Endothelial cell of umbilical vein (primary cell): ENCODE measurements at regions not wholly inside any gene's neighbourhood (a gene's known extent, or its start where the extent isn't known, plus 50 kb on each side); places are given as distances from the start of the nearest gene placed in this dataset.

Experiments used
- BruUV-seq: library from RNA; stranded (reverse); fragments of 400-500 nt; replicated peaks from 2 replicates; lab custom pipeline; 2021; lab: Mats Ljungman, UMichigan
- CTCF ChIA-PET: fragments of 300-600, 350-600 bp; sonication (Branson Sonifier 250); formaldehyde crosslinking; loops from one replicate; lab custom pipeline; 2021; ENCODE audit warnings: antibody characterized with exemption, inconsistent platforms; lab: Charles Lee
- POLR2A ChIA-PET: fragments of 300-600, 350-600 bp; sonication (Branson Sonifier 250); formaldehyde crosslinking; loops from one replicate; lab custom pipeline; 2021; ENCODE audit warnings: antibody characterized with exemption, inconsistent platforms; lab: Charles Lee
- DNase-seq: peaks from one replicate; pipeline ENCODE4 v3.0.0-alpha.2; 2011; ENCODE audit warnings: low read depth, low spot score
- FAIRE-seq: peaks from 2 replicates; lab custom pipeline; 2011; peaks lifted over from hg19 to GRCh38; lab: Jason Lieb, UNC
- H2AFZ ChIP-seq: 2 replicates; pipeline ENCODE4 v1.6.0; 2012; ENCODE audit warnings: low read depth, low read length, control low read depth, inconsistent platforms
- H3K27ac ChIP-seq: 2 replicates; pipeline ENCODE4 v1.5.1; 2011; ENCODE audit warnings: low read depth, mild to moderate bottlenecking, control low read depth, low read length, moderate library complexity; ENCODE audit not compliant: insufficient read depth
- H3K27me3 ChIP-seq, 2 experiments: 2 replicates each; pipeline versions ENCODE4 v1.6.0 to v1.6.1; 2011; ENCODE audit warnings: low read length in 2 of 2, mixed read lengths in 1 of 2; ENCODE audit not compliant: control insufficient read depth in 2 of 2, insufficient read depth in 2 of 2
- H3K36me3 ChIP-seq, 2 experiments: 2 replicates in 1 of 2; 3 replicates in 1 of 2; pipeline ENCODE4 v1.5.1; 2011; ENCODE audit warnings: low read length in 2 of 2, mild to moderate bottlenecking in 1 of 2, moderate library complexity in 1 of 2; ENCODE audit not compliant: control insufficient read depth in 2 of 2, insufficient read depth in 2 of 2; ENCODE audit errors: extremely low read depth in 1 of 2
- H3K4me1 ChIP-seq: 3 replicates; pipeline ENCODE4 v1.5.1; 2011; ENCODE audit warnings: mild to moderate bottlenecking, low read length; ENCODE audit not compliant: control insufficient read depth, insufficient read depth; ENCODE audit errors: extremely low read depth
- H3K4me2 ChIP-seq: 2 replicates; pipeline ENCODE4 v1.6.1; 2011; ENCODE audit warnings: low read length, control low read depth, mixed read lengths; ENCODE audit not compliant: insufficient read depth
- H3K4me3 ChIP-seq, 3 experiments: fragments of 200-600 bp in 1 of 3; sonication (generic), shearing (Covaris generic) in 1 of 3; replicated peaks in 1 of 3; 2 replicates each; pipeline ENCODE4 v1.5.1; 2011 to 2016; ENCODE audit warnings: control low read depth in 3 of 3, low read length in 3 of 3, mild to moderate bottlenecking in 2 of 3, inconsistent platforms in 1 of 3, low read depth in 1 of 3, moderate library complexity in 1 of 3; ENCODE audit not compliant: insufficient read depth in 1 of 3
- H3K79me2 ChIP-seq: 2 replicates; pipeline ENCODE4 v1.6.0; 2012; ENCODE audit warnings: low read length, inconsistent platforms; ENCODE audit not compliant: control insufficient read depth, insufficient read depth
- H3K9ac ChIP-seq: replicated peaks from 2 replicates; pipeline ENCODE3; 2011; ENCODE audit warnings: low read length, control low read depth; ENCODE audit not compliant: insufficient read depth; ENCODE audit errors: extremely low read depth
- H3K9me1 ChIP-seq: replicated peaks from 3 replicates; pipeline ENCODE4 v1.6.0; 2011; ENCODE audit warnings: mild to moderate bottlenecking, low read length; ENCODE audit not compliant: control insufficient read depth, insufficient read depth; ENCODE audit errors: extremely low read depth
- H3K9me3 ChIP-seq: replicated peaks from 2 replicates; pipeline ENCODE4 v1.5.1; 2012; ENCODE audit warnings: low read length, inconsistent platforms; ENCODE audit not compliant: control insufficient read depth, insufficient read depth
- H4K20me1 ChIP-seq: replicated peaks from 2 replicates; pipeline ENCODE3; 2011; ENCODE audit warnings: mild to moderate bottlenecking, low read length; ENCODE audit not compliant: control insufficient read depth, insufficient read depth; ENCODE audit errors: extremely low read depth
- EZH2 ChIP-seq: IDR thresholded peaks from 2 replicates; pipeline ENCODE4 v1.6.1; 2012; ENCODE audit warnings: borderline replicate concordance, low read depth, mild to moderate bottlenecking, moderate library complexity, low read length, inconsistent platforms; ENCODE audit not compliant: severe bottlenecking
- FOS ChIP-seq: IDR thresholded peaks from 2 replicates; pipeline ENCODE4 v1.6.1; 2011; ENCODE audit warnings: mild to moderate bottlenecking, low read length, moderate library complexity, borderline replicate concordance; ENCODE audit not compliant: insufficient read depth
- GATA2 ChIP-seq: IDR thresholded peaks from 2 replicates; pipeline ENCODE4 v1.7.0; 2011; ENCODE audit warnings: low read depth, mild to moderate bottlenecking, moderate library complexity, mixed read lengths, low read length; ENCODE audit not compliant: insufficient read length, insufficient read depth
- POLR2A ChIP-seq: IDR thresholded peaks from 2 replicates; pipeline ENCODE4 v1.6.1; 2012; ENCODE audit warnings: low read depth, mild to moderate bottlenecking, control low read depth, low read length
- POLR2AphosphoS5 ChIP-seq: IDR thresholded peaks from 2 replicates; pipeline ENCODE4 v1.6.1; 2012; ENCODE audit warnings: low read depth, mild to moderate bottlenecking, control low read depth, low read length, moderate library complexity; ENCODE audit not compliant: insufficient read depth
- dilution Hi-C: fragments of 300-500 bp; cut with MboI; formaldehyde crosslinking; loops from one replicate; pipeline ENCODE4 v1.15.0; 2019; ENCODE audit warnings: low sequenced_read_pairs; ENCODE audit not compliant: extremely low pct_ligation_motif_present
- intact Hi-C: fragments of 100-400 bp; cut with micrococcal nuclease; formaldehyde crosslinking; loops from one replicate; pipeline ENCODE4 v1.10.0; 2022
- TF ChIP-seq, protein P1 (sequence below): IDR thresholded peaks from 2 replicates; pipeline ENCODE4 v1.6.1; 2011; ENCODE audit not compliant: insufficient read depth, insufficient read length
- TF ChIP-seq, protein P2 (sequence below), 2 donors: IDR thresholded peaks; 1 replicate in 1 of 2; 2 replicates in 1 of 2; pipeline ENCODE4 v1.5.1; 2011; ENCODE audit warnings: low read length in 2 of 2, mild to moderate bottlenecking in 2 of 2, moderate library complexity in 2 of 2, control low read depth in 1 of 2, inconsistent platforms in 1 of 2, low read depth in 1 of 2; ENCODE audit not compliant: insufficient read depth in 1 of 2; ENCODE audit errors: extremely low read depth in 1 of 2

DNA sequence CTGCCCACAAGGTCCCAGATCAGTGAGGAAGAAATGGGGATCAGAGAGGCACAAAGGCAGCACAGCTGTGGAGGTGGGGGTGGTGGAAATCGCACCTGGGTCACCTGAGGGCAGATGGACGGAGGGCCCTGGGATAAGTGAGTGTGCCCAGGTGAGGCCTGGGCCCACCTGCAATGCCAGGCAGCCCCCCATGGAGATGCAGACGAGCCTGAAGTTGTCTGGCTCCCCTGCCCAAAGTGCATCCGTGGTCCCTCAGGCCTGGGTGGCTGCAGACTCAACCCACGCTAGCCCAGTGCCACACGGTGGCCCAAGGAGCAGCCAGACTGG is 84.9 kb downstream of the NCOR2 start:
- CTCF ChIA-PET, result interaction anchor here (1.4 kb wide), 1 partner anchor 11 kb away, joined by 3 read pairs; no protein-coding TSS in a partner anchor

More for the DNA sequence above, 84.9 kb downstream of the NCOR2 start:
- Histone ChIP-seq H3K27ac (no peak overlapping the region), H3K9me3 (no peaks in the 10 kb centered on the region), H3K4me3 (no peak overlapping the region), H3K9ac (no peak overlapping the region), H3K9me1 (no peaks in the 10 kb centered on the region), H3K4me1 (no peaks in the 10 kb centered on the region), H4K20me1 (no peaks in the 10 kb centered on the region), H2AFZ (no peak overlapping the region), H3K4me2 (no peak overlapping the region), H3K79me2 (peaks cover 3% of the 10 kb centered on the region), H3K27me3 (no peaks in the 10 kb centered on the region), H3K36me3 (peaks cover 3 to 4% of the 10 kb centered on the region in 2 experiments)
- dilution Hi-C loops, result no loop called here
- BruUV-seq, result no TSS peak
- FAIRE-seq, result no peak
- TF ChIP-seq GATA2 (no peak), POLR2AphosphoS5 (no peak), POLR2A (no peak), FOS (no peak), EZH2 (no peak)
- TF ChIP-seq, protein P1, sequence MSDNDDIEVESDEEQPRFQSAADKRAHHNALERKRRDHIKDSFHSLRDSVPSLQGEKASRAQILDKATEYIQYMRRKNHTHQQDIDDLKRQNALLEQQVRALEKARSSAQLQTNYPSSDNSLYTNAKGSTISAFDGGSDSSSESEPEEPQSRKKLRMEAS, result no peak
- TF ChIP-seq, protein P2, sequence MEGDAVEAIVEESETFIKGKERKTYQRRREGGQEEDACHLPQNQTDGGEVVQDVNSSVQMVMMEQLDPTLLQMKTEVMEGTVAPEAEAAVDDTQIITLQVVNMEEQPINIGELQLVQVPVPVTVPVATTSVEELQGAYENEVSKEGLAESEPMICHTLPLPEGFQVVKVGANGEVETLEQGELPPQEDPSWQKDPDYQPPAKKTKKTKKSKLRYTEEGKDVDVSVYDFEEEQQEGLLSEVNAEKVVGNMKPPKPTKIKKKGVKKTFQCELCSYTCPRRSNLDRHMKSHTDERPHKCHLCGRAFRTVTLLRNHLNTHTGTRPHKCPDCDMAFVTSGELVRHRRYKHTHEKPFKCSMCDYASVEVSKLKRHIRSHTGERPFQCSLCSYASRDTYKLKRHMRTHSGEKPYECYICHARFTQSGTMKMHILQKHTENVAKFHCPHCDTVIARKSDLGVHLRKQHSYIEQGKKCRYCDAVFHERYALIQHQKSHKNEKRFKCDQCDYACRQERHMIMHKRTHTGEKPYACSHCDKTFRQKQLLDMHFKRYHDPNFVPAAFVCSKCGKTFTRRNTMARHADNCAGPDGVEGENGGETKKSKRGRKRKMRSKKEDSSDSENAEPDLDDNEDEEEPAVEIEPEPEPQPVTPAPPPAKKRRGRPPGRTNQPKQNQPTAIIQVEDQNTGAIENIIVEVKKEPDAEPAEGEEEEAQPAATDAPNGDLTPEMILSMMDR (IDR thresholded peaks at IDR 0.05; ENCODE audit: extremely low read depth in 1 of 2, insufficient read depth in 1 of 2, low read depth in 1 of 2, low read length in 2 of 2), result no peak
- intact Hi-C loops, result no loop called here
- DNase-seq, result no peak
- POLR2A ChIA-PET, result no interaction called here
